ENCODE measurements at regions not wholly inside any gene's neighbourhood (a gene's known extent, or its start where the extent isn't known, plus 50 kb on each side); places are given as distances from the start of the nearest gene placed in this dataset.
"Not testable (repeated sequence)": the region's sequence is repeated elsewhere in the genome, so short reads cannot be mapped to it uniquely, and the experiment has no call there.

- CTCF ChIA-PET: interaction anchor here (1.5 kb wide), 1 partner anchor 10 kb away, joined by 4 read pairs; no protein-coding TSS in a partner anchor
- no peak overlapping the region for H3K4me3 ChIP-seq (ENCODE audit: low read depth, low read length)
- POLR2A ChIA-PET: interaction anchor here (0.5 kb wide), 1 partner anchor 123 kb away, joined by 3 read pairs; no protein-coding TSS in a partner anchor
- no peak for DNase-seq (ENCODE audit: low read depth, low spot score)
- no peak for TF ChIP-seq CTCF (IDR thresholded peaks at IDR 0.05; ENCODE audit: insufficient read depth, low read length, missing control alignments)
These were observed 101.9 kb upstream of the NAA20 start for GRCh38 chr20:19915111-19915798.

DNA sequence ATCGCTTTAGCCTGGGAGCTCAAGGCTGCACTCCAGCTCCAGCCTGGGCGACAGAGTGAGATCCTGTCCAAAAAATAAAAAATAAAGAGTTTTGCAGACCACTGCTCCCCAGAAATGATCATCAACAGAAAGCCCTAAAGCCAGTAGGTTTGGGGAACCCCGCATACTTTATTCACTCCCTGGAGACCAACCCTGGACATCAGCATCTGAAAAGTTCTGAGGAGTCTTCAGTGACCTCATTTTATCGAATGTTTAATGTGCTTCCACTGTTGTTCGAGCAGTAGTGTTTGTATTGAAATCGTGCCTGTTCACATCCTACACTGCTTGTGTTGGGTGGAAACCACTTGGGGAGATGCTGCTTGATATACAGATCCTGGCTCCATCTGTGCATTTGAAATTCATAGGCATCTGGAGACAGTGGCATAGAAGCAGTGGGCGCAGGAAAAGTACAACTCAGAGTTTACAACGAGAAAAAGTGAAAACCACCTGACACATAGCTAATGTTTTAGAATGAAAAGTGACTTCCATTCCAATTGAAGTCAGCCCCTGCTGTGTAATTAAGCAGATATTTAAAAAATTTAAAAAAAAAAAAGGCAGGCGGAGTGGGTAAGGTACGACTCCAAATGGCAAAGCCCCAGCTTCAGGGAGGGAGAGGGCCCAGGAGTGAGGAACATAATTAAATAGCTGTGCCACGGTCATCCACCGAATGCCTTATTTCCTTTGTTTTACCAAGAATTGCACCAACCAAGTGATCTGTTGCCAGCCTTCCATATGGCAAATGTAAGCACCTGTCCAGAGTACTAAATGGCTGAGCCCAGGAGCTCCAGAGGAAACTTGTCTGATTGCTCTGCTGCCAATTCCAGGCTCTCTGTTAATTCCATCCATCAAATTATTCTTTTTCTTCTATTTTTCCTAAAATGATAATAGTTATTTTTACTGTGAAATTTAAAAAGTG is 100.4 kb upstream of the NAA20 start:
- no peak for DNase-seq (ENCODE audit: low read depth, low spot score)
- no peak overlapping the region for H3K4me3 ChIP-seq (ENCODE audit: low read depth, low read length)
- no peak for TF ChIP-seq CTCF (IDR thresholded peaks at IDR 0.05; ENCODE audit: insufficient read depth, low read length, missing control alignments)
- CTCF ChIA-PET: interaction anchor here (1.4 to 1.5 kb wide), 2 partner anchors 12 to 15 kb away, joined by 3 to 4 read pairs; no protein-coding TSS in a partner anchor
- POLR2A ChIA-PET: no interaction called here

- no peak for TF ChIP-seq CTCF (IDR thresholded peaks at IDR 0.05; ENCODE audit: insufficient read depth, low read length, missing control alignments)
- no peak overlapping the region for H3K4me3 ChIP-seq (ENCODE audit: low read depth, low read length)
- ChIA-PET POLR2A (no interaction called here), CTCF (no interaction called here)
- no peak for DNase-seq (ENCODE audit: low read depth, low spot score)
These were observed 98.2 kb upstream of the NAA20 start for GRCh38 chr20:19918965-19919329.

DNA sequence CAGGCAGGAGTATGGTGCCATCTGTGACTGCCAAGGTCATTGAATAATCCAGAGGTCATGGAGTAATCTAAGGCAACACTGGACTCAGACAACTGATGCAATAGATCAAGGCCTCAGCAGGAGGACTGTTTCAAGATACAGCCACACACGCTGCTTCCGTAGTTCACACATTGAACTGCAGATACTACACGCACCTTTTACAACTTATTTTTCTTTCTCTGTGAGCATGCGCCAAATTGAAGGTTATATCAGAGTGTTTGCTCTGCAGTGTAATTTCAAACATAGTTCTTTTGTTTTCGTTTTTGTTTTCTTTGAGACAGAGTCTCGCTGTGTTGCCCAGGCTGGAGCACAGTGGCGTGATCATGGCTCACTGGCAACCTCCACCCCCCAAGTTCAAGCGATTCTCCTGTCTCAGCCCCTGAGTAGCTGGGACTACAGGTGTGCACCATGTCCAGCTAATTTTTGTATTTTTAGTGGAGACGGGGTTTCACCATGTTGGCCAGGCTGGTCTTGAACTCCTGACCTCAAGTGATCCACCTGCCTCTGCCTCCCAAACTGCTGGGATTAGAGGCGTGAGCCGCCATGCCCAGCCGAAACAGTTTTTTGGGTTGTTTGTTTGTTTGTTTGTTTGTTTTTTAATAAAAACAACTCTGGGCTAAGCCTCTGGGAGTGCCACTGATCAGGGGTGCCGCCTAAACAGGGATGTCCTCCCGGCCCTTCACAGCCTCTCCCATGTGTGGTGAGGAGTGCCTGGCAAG is 96.6 kb upstream of the NAA20 start:
- no peak for DNase-seq (ENCODE audit: low read depth, low spot score)
- H3K4me3 ChIP-seq (ENCODE audit: low read depth, low read length): no peak overlapping the region
- ChIA-PET POLR2A (no interaction called here), CTCF (no interaction called here)
- TF ChIP-seq CTCF (IDR thresholded peaks at IDR 0.05; ENCODE audit: insufficient read depth, low read length, missing control alignments): no peak

- no peak for DNase-seq (ENCODE audit: low read depth, low spot score)
- TF ChIP-seq CTCF (IDR thresholded peaks at IDR 0.05; ENCODE audit: insufficient read depth, low read length, missing control alignments): no peak
- POLR2A ChIA-PET: no interaction called here
- H3K4me3 ChIP-seq (ENCODE audit: low read depth, low read length): no peak overlapping the region
- CTCF ChIA-PET: interaction anchor here (3.3 kb wide), 1 partner anchor 137 kb away, joined by 11 read pairs; no protein-coding TSS in a partner anchor
These were observed 95.8 kb upstream of the NAA20 start for GRCh38 chr20:19921284-19921793.

GRCh38 chr20:19921829-19922228 is 95.3 kb upstream of the NAA20 start:
- CTCF ChIA-PET: interaction anchor here (0.6 to 3.3 kb wide), 2 partner anchors 107 to 138 kb away, joined by 3 to 11 read pairs; no protein-coding TSS in a partner anchor
- DNase-seq (ENCODE audit: low read depth, low spot score); H3K4me3 ChIP-seq (ENCODE audit: low read depth, low read length); POLR2A ChIA-PET: not testable (repeated sequence)
